ENCODE measurements at regions not wholly inside any gene's neighbourhood (a gene's known extent, or its start where the extent isn't known, plus 50 kb on each side); places are given as distances from the start of the nearest gene placed in this dataset.

DNA sequence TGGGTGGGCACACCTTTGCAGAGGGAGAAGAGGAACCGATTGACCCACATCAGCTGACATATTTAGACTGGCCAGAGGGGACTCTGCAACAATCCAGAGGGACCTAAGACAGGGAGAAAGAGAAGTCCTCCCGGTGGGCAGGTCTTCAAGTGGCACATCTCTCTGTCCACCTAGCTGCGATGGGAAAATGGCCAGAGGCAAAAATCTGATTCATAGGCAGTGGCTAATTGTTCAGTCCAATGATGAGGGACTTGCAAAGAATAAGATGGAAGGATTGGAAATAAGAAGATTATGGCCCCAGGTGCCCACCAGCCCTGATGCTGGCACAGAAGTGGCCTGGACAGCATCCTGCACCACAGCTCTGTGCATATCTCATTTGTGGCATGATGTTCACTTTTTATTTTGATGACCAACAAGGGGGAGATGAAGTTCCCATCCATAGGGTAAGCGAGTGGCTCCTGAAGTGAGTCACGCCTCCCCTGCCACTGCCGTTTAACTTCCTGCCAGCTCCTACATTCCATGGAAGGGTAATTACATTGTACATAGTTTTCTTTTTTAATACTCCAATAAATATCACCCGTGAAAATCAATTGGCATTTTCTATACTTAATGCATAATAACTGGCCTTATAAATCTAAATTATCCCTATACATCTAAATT lies 659.6 kb downstream of the MATN1 start:
- DNase-seq (ENCODE audit: low spot score), result no peak

DNA sequence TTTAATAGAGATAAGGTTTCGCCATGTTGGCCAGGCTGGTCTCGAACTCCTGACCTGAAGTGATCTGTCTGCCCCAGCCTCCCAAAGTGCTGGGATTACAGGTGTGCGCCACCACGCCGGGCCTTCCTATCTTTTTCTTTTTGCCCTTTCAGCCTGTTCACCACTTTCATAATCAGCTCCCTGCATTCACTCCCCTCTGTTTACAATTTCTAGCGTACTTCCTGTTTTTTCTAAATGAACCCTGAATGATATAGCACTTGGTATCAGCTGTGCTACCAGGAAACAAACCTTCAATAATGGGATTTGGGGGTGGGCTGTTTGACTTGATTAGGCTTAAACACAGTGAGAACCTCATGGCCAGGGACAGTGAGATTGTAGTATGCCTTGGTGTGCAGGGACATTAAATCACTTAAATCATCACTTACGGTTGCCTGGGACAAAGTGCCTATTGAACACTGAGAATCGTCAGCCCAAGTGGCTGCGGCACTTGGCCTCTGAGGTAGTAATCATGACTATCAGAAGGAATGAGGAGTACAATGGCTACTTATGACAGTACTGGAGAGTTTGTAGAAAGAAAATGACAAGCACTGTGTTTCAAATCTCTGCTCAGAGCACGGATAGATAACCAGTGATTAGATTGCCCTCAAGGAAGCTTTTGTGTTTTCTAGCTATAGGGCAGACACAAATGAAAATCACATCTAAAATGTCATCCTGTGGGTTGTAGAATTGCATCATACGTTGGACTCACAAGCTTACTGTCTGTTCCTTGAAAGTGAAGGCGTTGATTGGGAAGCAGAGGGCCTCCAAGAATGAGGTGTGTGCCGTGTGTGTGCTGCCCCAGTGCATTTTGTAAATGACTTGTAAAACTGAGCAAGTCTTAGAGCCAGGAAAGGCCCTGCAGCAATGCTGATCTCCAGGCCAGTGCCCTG lies 661.8 kb downstream of the MATN1 start:
- no peak for DNase-seq (ENCODE audit: low spot score)

DNA sequence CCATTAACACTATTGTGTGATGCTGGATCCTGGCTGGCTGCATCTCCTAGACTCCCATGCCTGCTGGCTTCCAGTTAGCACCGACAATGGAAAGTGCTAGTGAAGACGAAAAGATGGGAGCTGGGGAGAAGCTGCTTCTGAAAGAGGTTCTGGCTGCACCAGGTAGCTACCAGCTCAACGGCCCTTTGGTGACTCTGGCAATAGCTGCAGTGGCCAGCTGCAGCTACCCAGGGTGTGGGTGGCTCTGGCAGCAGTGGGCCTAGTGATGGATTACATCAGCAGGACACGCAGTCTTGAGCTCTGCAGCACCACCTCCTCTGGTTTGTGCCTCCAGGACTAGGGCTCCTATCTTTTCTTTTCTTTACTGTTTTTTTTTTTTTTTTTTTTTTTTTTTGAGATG lies 662.6 kb downstream of the MATN1 start:
- DNase-seq (ENCODE audit: low spot score), result no peak

DNA sequence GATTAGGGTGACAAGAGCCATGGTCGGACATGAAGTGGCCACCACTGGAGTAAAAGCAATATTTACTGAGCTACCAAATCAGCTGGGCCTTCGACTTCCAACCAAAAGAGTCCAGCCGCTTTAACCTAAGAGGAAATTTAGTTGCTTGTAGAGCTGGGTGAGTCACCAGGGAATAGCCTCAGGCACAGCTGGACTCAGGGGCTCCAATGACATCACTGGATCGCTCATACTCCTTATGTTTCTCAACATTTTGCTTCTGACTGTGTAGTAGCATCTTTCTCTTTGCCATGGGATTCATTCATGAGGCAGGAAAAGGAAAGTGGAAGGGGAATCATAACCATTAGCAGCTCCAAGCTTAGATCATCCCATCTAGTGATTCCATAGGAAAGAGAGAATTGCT lies 664.4 kb downstream of the MATN1 start:
- DNase-seq (ENCODE audit: low spot score), result no peak

DNA sequence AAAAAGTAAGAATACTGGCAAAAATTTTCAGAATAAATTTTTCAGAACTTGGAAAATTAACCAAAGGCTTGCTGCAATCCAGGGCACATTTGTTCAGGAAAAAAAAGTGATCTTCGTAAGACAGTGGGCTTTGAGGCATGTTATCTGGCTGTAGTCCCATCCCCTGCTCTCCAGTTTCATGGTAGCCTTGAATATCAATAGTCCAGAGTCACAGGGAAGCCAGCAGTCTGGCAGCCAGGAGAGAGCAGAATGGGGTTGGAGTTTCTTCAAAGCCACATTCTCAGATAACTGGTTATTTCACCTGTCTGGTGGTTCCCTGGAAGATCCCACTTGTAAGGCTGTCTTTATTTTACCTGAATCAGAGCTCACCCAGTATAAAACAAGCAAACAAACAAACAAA lies 669.3 kb downstream of the MATN1 start:
- DNase-seq (ENCODE audit: low spot score), result no peak

DNA sequence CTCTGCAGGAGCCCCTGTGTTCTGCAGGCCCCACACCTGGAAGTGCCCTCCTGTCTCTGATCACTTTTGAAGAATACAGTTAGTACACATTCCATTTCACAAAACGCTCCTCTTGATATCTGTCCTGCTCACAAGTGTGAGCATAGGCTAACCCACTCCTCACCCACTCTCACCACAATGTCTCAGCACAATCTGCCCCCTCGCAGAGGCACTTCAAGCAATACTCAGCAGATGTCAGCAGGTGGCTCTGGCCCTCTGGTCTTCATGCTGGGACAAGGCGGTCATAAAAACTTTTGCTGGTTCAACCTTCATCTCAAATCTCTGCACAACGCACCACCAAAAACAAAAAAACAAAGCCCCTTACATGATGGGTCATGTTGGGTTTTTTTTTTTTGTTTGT lies 671.2 kb downstream of the MATN1 start:
- DNase-seq (ENCODE audit: low spot score), result no peak

DNA sequence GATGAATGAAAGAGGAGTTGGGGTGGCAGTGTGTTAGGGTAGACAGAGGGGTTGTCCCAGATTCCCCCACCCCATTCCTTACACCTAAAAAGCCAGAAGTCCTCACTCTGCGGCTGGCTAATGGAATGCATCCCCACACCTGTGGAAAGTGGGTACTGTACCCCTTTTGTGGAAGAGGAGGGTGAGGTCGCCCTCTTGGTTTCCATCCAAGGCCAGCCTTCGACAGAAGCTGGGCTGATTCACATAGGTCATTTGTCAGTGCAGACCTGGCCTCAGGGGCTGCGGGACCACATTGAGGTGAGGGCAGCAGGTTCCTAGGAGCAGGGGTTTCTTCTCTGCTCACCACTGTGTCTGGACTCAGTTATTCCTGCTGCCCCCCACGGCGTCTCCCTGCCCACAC lies 671.6 kb downstream of the MATN1 start:
- no peak for DNase-seq (ENCODE audit: low spot score)

DNA sequence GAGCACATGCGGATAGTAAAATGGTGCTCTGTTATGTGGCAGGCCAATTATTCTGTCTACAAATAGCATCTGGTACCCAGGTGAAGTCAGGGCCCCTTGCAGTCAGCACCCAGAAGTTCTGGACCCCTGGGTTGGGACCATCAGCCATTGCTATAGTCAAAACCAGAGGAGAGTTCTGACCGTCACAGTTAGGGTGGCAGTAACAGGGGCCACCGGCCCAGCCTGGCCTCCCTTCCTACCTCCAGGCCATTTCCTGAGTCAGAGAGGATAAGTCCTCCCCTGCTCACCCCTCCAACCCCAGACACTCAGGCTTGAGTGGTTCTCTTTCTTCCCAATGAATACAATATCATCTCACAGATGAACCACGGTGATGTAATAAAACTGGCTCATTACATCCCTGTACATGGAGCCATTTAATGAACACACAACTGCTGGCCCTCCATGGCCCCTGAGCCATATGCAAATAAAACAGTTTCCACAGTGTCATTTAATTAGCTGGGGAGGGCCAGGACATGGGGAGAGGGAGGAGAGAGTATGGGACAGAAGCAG lies 673.6 kb downstream of the MATN1 start:
- no peak for DNase-seq (ENCODE audit: low spot score)

DNA sequence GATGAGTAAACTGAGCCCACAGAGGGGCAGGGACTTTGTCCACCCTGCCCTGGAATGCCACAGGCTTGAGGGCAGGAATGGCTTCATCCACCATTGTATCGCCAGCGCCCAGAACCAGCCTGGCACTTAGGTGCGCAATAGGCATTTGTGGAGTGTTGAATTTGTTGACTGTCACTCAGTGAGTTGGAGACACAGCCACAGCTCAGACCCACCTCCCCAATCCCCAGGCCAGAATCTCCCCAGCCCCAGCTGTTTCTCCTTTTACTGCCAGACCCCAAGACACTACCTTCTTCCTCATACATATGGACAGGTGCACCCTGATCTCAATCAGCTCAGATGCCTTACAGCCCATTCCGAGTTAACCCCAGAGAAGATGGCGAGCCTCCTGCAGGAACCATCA lies 674.5 kb downstream of the MATN1 start:
- DNase-seq (ENCODE audit: low spot score), result no peak

DNA sequence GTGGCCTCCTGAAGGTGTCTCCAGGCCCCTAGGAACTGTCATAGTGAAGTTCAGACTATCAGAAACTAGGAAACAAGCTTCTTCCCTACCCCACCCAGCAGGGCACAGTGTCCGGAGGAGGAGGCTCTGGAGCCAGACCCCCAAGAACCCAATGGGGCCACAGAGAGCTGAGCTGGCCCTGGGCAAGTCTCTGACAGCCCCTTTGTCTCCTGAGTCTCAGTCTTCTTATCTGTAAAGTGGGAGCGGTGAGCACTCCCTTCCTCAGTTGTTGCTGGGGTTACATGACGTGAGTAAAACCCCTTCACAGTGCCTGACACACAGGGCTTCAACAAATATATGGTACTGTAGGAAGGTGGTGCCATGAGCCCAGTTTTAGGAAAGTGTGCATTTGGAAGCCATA lies 675.8 kb downstream of the MATN1 start:
- DNase-seq (ENCODE audit: low spot score), result no peak

DNA sequence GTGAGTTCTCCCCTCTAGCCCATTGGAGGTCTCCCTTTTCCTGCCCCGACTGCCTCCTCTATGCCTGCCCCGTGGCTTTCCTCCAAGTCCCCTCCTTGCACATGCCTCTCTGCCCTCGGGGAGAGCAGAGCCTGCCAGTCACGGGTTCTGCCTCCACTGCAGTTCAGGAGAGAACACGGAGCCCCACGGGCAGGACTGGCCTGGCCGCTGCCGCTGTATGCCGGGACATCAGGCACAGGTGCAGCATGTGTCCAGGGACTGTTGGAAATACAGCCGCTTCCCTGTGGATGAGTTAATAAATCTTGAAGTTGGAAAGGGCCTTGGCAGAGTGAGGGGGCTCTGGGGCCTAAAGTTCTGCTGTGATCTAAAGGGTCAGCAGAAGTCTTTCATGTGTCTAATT lies 676.6 kb downstream of the MATN1 start:
- no peak for DNase-seq (ENCODE audit: low spot score)

DNA sequence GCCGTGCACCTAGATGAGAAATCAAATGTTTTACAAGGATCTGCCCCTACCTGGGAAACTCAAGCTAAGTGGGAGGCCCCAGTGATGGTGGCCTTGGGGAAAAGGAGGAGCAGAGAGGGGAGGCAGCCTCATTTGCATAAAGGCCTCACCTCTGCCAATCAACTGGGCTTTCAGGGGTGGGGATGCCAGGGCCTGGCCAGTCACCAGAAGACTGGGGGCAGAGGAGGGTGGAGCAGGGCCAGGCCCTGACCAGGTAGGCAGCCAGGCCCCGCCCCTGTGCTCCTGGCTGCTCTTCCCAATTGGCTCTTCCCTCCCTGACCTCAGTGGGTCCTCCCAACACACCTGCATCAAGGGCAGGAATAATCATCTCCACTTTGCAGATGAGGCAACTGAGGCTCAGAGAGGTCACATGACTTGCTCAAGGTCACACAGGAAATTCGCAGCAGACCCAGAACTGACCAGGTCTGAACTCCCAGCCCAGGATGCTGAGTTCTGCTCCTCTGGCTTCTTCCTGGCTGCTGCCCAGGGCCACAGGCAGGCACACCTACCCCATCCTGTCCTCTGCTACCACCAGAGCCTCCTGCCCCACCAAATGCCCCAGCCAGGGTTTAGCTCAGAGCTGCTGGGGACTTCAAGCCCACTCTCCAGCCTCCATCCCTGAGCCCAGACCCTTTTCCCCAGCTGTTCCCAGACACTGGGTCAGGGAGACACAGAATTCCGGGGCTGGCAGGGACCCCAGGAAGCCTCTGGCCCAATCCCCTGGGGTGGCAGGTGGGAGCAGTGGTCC lies 677.9 kb downstream of the MATN1 start:
- no peak for DNase-seq (ENCODE audit: low spot score)

DNA sequence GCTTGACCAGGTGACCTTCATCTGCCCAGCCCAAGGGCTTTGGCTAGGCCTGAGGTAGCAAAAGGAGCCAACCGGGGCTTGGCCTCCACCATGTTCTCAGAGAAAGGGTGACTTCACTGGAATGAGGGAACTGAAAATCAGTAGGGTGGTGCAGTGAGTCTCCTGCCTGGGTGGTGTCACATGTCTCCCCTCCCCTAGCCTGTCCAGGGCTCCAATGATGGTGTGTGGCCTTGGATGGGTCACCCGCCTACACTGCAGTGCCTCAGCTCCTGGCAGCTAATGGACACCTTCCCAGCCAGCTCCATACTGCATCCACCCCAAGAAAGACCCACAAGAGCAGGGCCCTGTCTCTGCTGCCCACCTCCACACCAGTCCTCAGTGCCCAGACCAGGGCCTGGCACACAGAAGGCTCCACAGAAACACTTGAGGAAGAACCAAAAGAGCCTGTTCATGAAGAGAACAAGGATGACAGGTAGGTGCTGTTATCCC lies 678.7 kb downstream of the MATN1 start:
- DNase-seq (ENCODE audit: low spot score), result no peak

DNA sequence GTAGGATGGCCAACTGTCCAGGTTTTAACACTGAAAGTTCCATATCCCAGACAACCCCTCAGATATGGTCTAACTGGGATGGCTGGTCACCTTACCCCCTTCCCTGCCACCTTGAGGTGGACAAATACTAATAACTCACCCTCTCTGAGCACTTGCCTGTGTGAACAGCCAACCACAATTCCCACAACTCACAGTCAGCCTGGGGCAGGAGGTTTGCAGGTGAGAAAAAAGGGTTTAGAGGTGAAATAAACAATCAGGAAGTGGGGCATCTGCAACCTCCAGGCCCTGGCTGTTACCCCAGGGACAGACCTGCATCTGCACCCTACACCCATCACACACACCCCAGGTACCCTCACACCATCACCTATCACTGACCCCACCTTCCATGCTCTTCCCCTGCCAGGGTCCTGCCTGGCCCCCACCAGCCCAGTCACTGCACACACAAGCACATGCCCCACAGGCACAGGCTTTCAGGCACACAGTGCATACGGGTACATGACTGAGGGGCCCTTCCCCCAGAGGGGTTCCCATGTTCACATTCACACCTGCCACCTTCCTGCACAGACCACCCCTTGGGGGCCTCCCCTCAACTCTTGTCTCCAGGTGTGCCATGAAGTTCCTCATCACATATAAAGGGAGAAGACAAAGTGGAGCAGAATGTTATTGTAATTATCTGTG lies 679.5 kb downstream of the MATN1 start:
- no peak for DNase-seq (ENCODE audit: low spot score)

DNA sequence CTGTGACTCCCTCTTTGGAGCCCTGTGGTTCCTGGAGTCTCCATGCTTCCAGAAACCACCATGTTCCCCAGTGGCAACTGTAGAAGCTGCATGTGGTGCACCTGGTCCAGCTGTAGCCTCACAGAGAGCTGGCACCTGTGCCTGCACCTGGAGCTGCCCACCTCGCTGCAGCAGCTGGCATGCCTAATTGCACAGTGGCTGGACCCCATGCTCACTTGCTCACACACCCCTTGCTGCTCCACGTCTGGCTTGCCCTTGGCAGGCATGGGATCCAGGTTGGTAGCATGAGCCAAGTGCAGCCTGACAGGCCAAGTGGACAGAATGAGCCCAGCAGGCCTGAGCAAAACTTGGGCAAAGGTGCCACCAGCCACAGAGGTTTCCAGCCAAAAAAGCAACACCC lies 680.1 kb downstream of the MATN1 start:
- no peak for DNase-seq (ENCODE audit: low spot score)

DNA sequence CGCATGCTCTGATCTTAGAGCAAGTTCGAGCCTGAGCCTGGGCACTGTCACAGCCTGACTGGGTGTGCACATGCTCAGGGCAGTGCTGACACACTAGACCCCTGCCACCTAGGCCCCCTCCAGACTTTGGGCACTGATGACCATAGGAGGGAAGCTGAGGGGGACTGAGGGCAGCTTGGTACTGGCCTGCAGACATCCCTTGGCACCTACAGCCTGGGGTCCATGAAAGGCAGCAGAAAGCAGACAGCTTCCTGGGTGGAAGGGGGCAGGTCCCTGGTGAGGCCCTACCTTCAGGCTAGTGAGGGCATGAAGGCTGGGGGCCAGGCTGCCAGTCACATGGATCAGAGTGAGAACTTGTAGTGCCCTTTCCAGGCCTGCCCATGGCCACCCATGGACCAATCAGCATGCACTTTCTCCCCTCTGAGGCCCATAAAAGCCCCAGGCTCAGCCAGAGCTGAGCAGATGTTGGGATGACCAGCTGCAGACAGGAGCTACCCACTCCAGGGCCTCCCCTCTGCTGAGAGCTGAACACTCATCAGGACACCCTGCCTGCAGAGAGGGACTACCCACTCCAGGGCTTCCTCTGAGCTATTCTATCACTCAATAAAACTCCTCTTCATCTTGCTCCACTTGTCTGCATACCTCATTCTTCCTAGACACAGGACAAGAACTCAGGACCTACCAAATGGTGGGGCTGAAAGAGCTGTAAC lies 680.8 kb downstream of the MATN1 start:
- no peak for DNase-seq (ENCODE audit: low spot score)

DNA sequence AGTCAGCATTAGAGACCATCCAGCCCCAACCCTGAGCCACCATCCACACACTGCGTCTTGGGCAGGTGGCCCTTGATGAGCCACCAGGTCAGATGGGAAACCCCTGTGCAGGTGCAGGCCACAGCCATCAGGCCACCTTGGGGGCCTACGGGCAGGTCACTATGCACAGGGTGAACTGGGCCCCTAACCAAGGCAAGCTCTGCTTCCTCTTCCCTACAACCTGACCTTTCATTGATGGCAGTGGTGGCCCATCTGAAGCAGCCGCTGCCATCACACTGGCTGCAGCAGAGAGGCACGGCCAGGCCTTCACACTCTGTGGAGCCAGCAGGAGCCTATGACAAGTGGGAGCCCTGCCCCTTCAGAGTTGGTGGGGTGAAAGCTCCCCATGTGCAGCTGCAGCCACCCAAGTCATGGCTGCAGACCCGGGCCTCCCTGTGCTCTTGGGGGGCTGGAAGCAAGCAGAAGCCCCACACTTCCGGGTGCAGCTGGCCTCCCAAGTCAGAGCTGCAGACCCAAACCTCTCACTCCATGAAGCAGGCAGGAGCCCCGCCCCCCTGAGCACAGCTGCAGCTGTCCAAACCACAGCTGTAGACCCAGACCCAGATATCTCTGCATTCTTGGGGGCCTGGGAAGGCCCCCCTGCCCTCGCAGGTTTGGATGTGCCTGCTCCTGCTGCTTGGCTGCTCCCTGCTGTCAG lies 681.5 kb downstream of the MATN1 start:
- DNase-seq (ENCODE audit: low spot score), result no peak

DNA sequence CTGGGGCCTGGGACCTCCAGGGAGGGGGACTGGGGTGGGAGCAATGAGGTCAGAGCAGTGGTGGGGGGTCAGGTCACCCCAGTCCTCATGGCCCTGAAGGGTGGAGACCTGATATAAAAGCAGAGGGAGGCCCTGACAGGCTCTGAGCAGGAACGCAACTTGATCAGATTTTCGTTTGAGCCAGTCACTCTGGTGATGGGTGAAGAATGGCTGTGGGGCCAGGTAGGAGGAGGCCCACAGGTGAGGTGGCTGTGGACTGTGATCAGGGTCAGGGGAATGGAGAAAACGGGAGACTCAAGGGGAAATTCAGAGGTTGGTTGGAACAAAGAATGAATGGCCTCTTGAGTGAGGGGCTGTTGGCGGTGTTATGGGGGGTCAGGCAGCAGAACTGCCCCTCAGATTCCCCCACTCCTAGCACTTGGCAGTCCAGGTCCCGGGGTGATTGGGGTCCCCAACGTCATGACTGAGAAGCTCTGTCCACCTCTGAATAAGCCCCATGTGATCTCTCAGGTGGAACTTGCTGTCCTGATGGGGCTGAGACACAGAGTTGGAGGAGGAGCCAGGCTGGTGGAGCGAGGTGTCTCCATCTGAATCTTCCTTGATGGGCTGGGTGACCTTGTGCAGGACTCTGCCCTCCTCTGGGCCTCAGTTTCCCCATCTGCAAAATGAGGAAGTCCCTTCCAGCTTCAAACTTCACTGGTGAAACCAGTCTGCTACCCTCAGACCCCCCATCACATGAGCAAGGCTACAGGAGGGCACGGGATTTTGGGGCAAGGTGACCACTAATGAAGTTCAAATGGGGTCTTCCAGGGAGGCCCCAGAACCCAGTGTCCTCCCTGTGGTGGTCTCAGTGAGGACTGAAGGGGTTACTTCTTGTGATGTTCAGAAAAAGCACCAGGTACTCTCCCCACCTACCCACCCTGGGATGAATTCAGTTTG lies 683.0 kb downstream of the MATN1 start:
- DNase-seq (ENCODE audit: low spot score), result no peak

Measured in SK-N-DZ (cell line).